Bronchial epithelial cell (primary cell): ENCODE measurements at regions not wholly inside any gene's neighbourhood (a gene's known extent, or its start where the extent isn't known, plus 50 kb on each side); places are given as distances from the start of the nearest gene placed in this dataset.

Experiments
- DNase-seq: peaks from one replicate; pipeline ENCODE4 v3.0.0-alpha.2; 2010; ENCODE audit warnings: low read depth
- FAIRE-seq: peaks from 2 replicates; lab custom pipeline; 2011; peaks lifted over from hg19 to GRCh38; lab: Jason Lieb, UNC
- H3K27me3 ChIP-seq: 2 replicates; pipeline ENCODE4 v1.5.1; 2011; ENCODE audit warnings: low read length; ENCODE audit not compliant: control insufficient read depth, insufficient read depth
- H3K36me3 ChIP-seq: 2 replicates; pipeline ENCODE4 v1.5.1; 2011; ENCODE audit warnings: low read length; ENCODE audit not compliant: control insufficient read depth, insufficient read depth
- H3K4me3 ChIP-seq: 2 replicates; pipeline ENCODE4 v1.5.1; 2011; ENCODE audit warnings: mild to moderate bottlenecking, low read depth, low read length, control low read depth
- CTCF ChIP-seq: IDR thresholded peaks from 2 replicates; pipeline ENCODE4 v1.5.1; 2011; ENCODE audit warnings: mild to moderate bottlenecking, moderate library complexity, low read length, control low read depth, inconsistent platforms; ENCODE audit not compliant: insufficient read depth, severe bottlenecking

GRCh38 chr7:125678771-125679170, 749.1 kb upstream of the POT1 start:
- no peak for TF ChIP-seq CTCF

GRCh38 chr7:125675640-125676039, 746.0 kb upstream of the POT1 start:
- no peak for TF ChIP-seq CTCF
- DNase-seq (no peak), FAIRE-seq (no peak)
- no peaks in the 10 kb centered on the region for H3K27me3 ChIP-seq
- H3K4me3 ChIP-seq: no peak overlapping the region
- no peaks in the 10 kb centered on the region for H3K36me3 ChIP-seq

More at GRCh38 chr7:125678771-125679170, 749.1 kb upstream of the POT1 start:
- H3K4me3 ChIP-seq: no peak overlapping the region
- no peaks in the 10 kb centered on the region for H3K36me3 ChIP-seq
- no peak for FAIRE-seq
- DNase-seq: no peak
- H3K27me3 ChIP-seq: no peaks in the 10 kb centered on the region

- TF ChIP-seq CTCF: no peak
- no peak overlapping the region for H3K4me3 ChIP-seq
- no peaks in the 10 kb centered on the region for H3K36me3 ChIP-seq
- DNase-seq: no peak
- FAIRE-seq: no peak
- no peaks in the 10 kb centered on the region for H3K27me3 ChIP-seq
These were observed 745.5 kb upstream of the POT1 start for GRCh38 chr7:125675169-125675568.

GRCh38 chr7:125670926-125671572, 741.4 kb upstream of the POT1 start:
- Histone ChIP-seq H3K4me3 (no peak overlapping the region), H3K36me3 (no peaks in the 10 kb centered on the region), H3K27me3 (no peaks in the 10 kb centered on the region)
- FAIRE-seq (no peak), DNase-seq (peak; percentile 26)
- TF ChIP-seq CTCF: peak; percentile 41

- TF ChIP-seq CTCF: no peak
- DNase-seq: no peak
These were observed 738.8 kb upstream of the POT1 start for GRCh38 chr7:125668321-125668993.

More at GRCh38 chr7:125668321-125668993, 738.8 kb upstream of the POT1 start:
- FAIRE-seq: no peak
- Histone ChIP-seq H3K4me3 (no peak overlapping the region), H3K27me3 (no peaks in the 10 kb centered on the region), H3K36me3 (no peaks in the 10 kb centered on the region)
